HK-2 (cell line): ENCODE measurements at regions not wholly inside any gene's neighbourhood (a gene's known extent, or its start where the extent isn't known, plus 50 kb on each side); places are given as distances from the start of the nearest gene placed in this dataset.

ENCODE experiments used
- DNase-seq: peaks from one replicate; pipeline ENCODE4 v3.0.0-alpha.2; 2018; ENCODE audit not compliant: unreplicated experiment

GRCh38 chr11:95585069-95585751, 204.4 kb downstream of the FAM76B start:
- DNase-seq = no peak

GRCh38 chr11:95584589-95584988, 205.0 kb downstream of the FAM76B start:
- DNase-seq = no peak

GRCh38 chr11:95584180-95584579, 205.4 kb downstream of the FAM76B start:
- DNase-seq = no peak

GRCh38 chr11:95577716-95578460, 211.7 kb downstream of the FAM76B start:
- no peak for DNase-seq

- no peak for DNase-seq
Observed at GRCh38 chr11:95576146-95576845, 213.3 kb downstream of the FAM76B start.

GRCh38 chr11:95575517-95575916, 214.1 kb downstream of the FAM76B start:
- DNase-seq = no peak

GRCh38 chr11:95571718-95572260, 217.8 kb downstream of the FAM76B start:
- DNase-seq = no peak

- no peak for DNase-seq
Observed at GRCh38 chr11:95570845-95571244, 218.7 kb downstream of the FAM76B start.

- DNase-seq = no peak
Observed at GRCh38 chr11:95569207-95569606, 220.4 kb downstream of the FAM76B start.

- no peak for DNase-seq
Observed at GRCh38 chr11:95568281-95568680, 221.3 kb downstream of the FAM76B start.

- DNase-seq = no peak
Observed at GRCh38 chr11:95567685-95568084, 221.9 kb downstream of the FAM76B start.

- no peak for DNase-seq
Observed at GRCh38 chr11:95566211-95566610, 223.4 kb downstream of the FAM76B start.

GRCh38 chr11:95565724-95566141, 223.8 kb downstream of the FAM76B start:
- DNase-seq = no peak

- no peak for DNase-seq
Observed at GRCh38 chr11:95563859-95564258, 225.7 kb downstream of the FAM76B start.

- no peak for DNase-seq
Observed at GRCh38 chr11:95563173-95563572, 226.4 kb downstream of the FAM76B start.

GRCh38 chr11:95562196-95562921, 227.2 kb downstream of the FAM76B start:
- DNase-seq = no peak

GRCh38 chr11:95559899-95560298, 229.7 kb downstream of the FAM76B start:
- no peak for DNase-seq

- DNase-seq = no peak
Observed at GRCh38 chr11:95557376-95557775, 232.2 kb downstream of the FAM76B start.

- no peak for DNase-seq
Observed at GRCh38 chr11:95556342-95557163, 233.0 kb downstream of the FAM76B start.

GRCh38 chr11:95556011-95556341, 233.6 kb downstream of the FAM76B start:
- DNase-seq = no peak

GRCh38 chr11:95554911-95555310, 234.7 kb downstream of the FAM76B start:
- no peak for DNase-seq
